OCI-LY7 (cell line): ENCODE measurements at regions not wholly inside any gene's neighbourhood (a gene's known extent, or its start where the extent isn't known, plus 50 kb on each side); places are given as distances from the start of the nearest gene placed in this dataset.

Source experiments
- BruUV-seq: library from RNA; stranded (reverse); fragments of 400-500 nt; replicated peaks from 2 replicates; lab custom pipeline; 2021; lab: Mats Ljungman, UMichigan
- CTCF ChIA-PET: fragments of 300-600 bp; sonication (Branson Sonifier 250); formaldehyde crosslinking; loops from one replicate; lab custom pipeline; 2022; ENCODE audit warnings: antibody characterized with exemption; ENCODE audit not compliant: unreplicated experiment; lab: Charles Lee
- POLR2A ChIA-PET: fragments of 300-600 bp; sonication (Branson Sonifier 250); formaldehyde crosslinking; loops from one replicate; lab custom pipeline; 2022; ENCODE audit warnings: antibody characterized with exemption; lab: Charles Lee
- DNase-seq: peaks from one replicate; pipeline ENCODE4 v3.0.0-alpha.2; 2015; ENCODE audit warnings: low spot score
- H2AFZ ChIP-seq: fragments of 200-600 bp; sonication (generic), shearing (Covaris generic); 2 replicates; pipeline ENCODE4 v1.6.1; 2014; ENCODE audit warnings: mild to moderate bottlenecking, antibody characterized with exemption, low read length, moderate library complexity
- H3K27ac ChIP-seq: fragments of 200-600 bp; sonication (generic); 2 replicates; pipeline ENCODE4 v1.5.1; 2014; ENCODE audit warnings: mixed run types, low read depth, mild to moderate bottlenecking, moderate library complexity, low read length, inconsistent platforms; ENCODE audit not compliant: poor library complexity, severe bottlenecking
- H3K36me3 ChIP-seq: fragments of 200-600 bp; sonication (generic); 2 replicates; pipeline ENCODE4 v1.6.1; 2014; ENCODE audit warnings: mild to moderate bottlenecking, antibody characterized with exemption, low read length, moderate library complexity, mixed read lengths; ENCODE audit not compliant: insufficient read depth
- H3K4me1 ChIP-seq: fragments of 200-600 bp; sonication (generic); 2 replicates; pipeline ENCODE4 v1.5.1; 2014; ENCODE audit warnings: mild to moderate bottlenecking, low read length; ENCODE audit not compliant: insufficient read depth, poor library complexity, severe bottlenecking
- H3K4me2 ChIP-seq: fragments of 200-600 bp; sonication (generic); 2 replicates; pipeline ENCODE4 v1.6.1; 2014; ENCODE audit warnings: mild to moderate bottlenecking, low read length
- H3K4me3 ChIP-seq: fragments of 200-600 bp; sonication (generic); 2 replicates; pipeline ENCODE4 v1.5.1; 2014; ENCODE audit warnings: mild to moderate bottlenecking, low read depth, low read length; ENCODE audit not compliant: poor library complexity, severe bottlenecking
- H3K79me2 ChIP-seq: fragments of 200-600 bp; sonication (generic); 2 replicates; pipeline ENCODE4 v1.6.1; 2016; ENCODE audit warnings: low read depth, mild to moderate bottlenecking, low read length, moderate library complexity, mixed read lengths; ENCODE audit not compliant: insufficient read depth
- H3K9me2 ChIP-seq: fragments of 200-600 bp; sonication (generic); 2 replicates; pipeline ENCODE4 v1.6.1; 2016; ENCODE audit warnings: mild to moderate bottlenecking, low read length, mixed read lengths; ENCODE audit not compliant: insufficient read depth
- H3K9me3 ChIP-seq: fragments of 200-600 bp; sonication (generic); 2 replicates; pipeline ENCODE4 v1.6.1; 2014; ENCODE audit warnings: mild to moderate bottlenecking, mixed run types, low read length, mixed read lengths
- H4K20me1 ChIP-seq: fragments of 200-600 bp; sonication (generic); 2 replicates; pipeline ENCODE4 v1.6.1; 2014; ENCODE audit warnings: mild to moderate bottlenecking, antibody characterized with exemption, low read length, moderate library complexity, mixed read lengths; ENCODE audit not compliant: insufficient read depth
- EZH2phosphoT487 ChIP-seq: fragments of 200-600 bp; sonication (generic); IDR thresholded peaks from 2 replicates; pipeline ENCODE4 v1.6.1; 2018; ENCODE audit warnings: low read depth, borderline replicate concordance, mild to moderate bottlenecking, mixed run types, antibody characterized with exemption, low read length, moderate library complexity, mixed read lengths
- intact Hi-C: fragments of 100-400 bp; cut with micrococcal nuclease; formaldehyde crosslinking; loops from one replicate; pipeline ENCODE4 v1.10.0; 2022; ENCODE audit not compliant: unreplicated experiment
- TF ChIP-seq, protein P1 (sequence below): fragments of 200-600 bp; sonication (generic); conservative IDR thresholded peaks from 2 replicates; pipeline ENCODE4 v1.5.1; 2014; ENCODE audit warnings: mild to moderate bottlenecking, antibody characterized with exemption, low read length, moderate library complexity, mixed read lengths

DNA sequence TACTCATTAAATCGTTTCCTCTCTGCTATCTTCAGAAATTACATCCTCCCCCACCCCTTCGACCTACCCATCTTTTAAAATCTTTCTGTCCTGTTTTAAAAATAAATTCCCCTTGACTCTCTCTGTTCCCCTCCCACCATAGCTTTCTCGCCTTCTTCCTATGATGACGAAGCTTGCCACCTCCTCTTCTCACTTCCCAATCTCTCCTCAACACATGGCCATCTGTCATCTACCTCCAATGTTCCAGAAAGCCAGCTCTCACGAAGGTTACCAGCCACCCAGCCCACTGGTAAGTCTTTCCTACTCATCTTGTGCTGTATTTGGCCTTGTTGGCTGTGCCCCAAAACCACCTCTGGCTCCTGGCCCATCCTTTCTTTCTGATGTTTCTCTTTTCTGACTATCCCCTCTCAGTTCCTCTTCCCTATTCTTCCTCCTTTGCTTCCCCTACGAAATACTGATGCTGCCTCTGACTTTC lies 346.3 kb downstream of the ENC1 start:
- H3K9me2 ChIP-seq: no peaks in the 10 kb centered on the region
- H3K4me1 ChIP-seq: peaks cover 5% of the 10 kb centered on the region
- no peak overlapping the region for H2AFZ ChIP-seq
- H3K4me3 ChIP-seq: no peak overlapping the region
- intact Hi-C loops: loop anchor here (10.0 kb wide), 1 partner anchor 351 kb away; the partner anchor contains the start of gene ENC1
- TF ChIP-seq EZH2phosphoT487: no peak
- TF ChIP-seq, protein P1, sequence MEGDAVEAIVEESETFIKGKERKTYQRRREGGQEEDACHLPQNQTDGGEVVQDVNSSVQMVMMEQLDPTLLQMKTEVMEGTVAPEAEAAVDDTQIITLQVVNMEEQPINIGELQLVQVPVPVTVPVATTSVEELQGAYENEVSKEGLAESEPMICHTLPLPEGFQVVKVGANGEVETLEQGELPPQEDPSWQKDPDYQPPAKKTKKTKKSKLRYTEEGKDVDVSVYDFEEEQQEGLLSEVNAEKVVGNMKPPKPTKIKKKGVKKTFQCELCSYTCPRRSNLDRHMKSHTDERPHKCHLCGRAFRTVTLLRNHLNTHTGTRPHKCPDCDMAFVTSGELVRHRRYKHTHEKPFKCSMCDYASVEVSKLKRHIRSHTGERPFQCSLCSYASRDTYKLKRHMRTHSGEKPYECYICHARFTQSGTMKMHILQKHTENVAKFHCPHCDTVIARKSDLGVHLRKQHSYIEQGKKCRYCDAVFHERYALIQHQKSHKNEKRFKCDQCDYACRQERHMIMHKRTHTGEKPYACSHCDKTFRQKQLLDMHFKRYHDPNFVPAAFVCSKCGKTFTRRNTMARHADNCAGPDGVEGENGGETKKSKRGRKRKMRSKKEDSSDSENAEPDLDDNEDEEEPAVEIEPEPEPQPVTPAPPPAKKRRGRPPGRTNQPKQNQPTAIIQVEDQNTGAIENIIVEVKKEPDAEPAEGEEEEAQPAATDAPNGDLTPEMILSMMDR: no peak
- BruUV-seq: no TSS peak
- no peaks in the 10 kb centered on the region for H3K9me3 ChIP-seq
- no peaks in the 10 kb centered on the region for H3K36me3 ChIP-seq
- H3K4me2 ChIP-seq: no peak overlapping the region
- ChIA-PET POLR2A (interaction anchor here (0.6 kb wide), 1 partner anchor 35 kb away, joined by 5 read pairs; no protein-coding TSS in a partner anchor), CTCF (no interaction called here)
- H3K79me2 ChIP-seq: no peaks in the 10 kb centered on the region
- DNase-seq: peak; percentile 3
- no peaks in the 10 kb centered on the region for H4K20me1 ChIP-seq
- no peak overlapping the region for H3K27ac ChIP-seq

DNA sequence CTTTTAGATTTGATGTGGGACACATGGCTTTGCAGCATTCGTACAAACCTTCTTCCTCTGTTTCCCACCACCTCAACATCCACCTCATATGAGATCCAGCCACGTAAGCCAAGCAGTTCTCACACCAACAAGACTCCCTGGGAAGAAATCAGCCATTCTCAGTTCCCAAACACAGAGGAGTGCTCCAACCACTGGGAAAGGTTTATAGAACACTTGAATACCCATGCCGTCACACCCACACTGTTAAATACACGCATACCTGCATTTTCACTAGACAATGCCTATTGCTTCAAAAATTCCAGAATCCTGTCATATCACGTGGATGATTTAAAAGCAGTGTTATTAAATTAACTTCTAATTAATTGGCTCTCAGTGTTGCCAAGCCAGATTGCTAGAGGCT lies 347.3 kb downstream of the ENC1 start:
- H3K9me2 ChIP-seq: no peaks in the 10 kb centered on the region
- H3K4me2 ChIP-seq: no peak overlapping the region
- no peak overlapping the region for H2AFZ ChIP-seq
- H3K4me3 ChIP-seq: no peak overlapping the region
- peaks cover 5% of the 10 kb centered on the region for H3K4me1 ChIP-seq
- no peaks in the 10 kb centered on the region for H3K36me3 ChIP-seq
- no peak for TF ChIP-seq EZH2phosphoT487
- TF ChIP-seq, protein P1: no peak
- DNase-seq: no peak
- no peaks in the 10 kb centered on the region for H3K9me3 ChIP-seq
- intact Hi-C loops: loop anchor here (10.0 kb wide), 1 partner anchor 352 kb away; the partner anchor contains the start of gene ENC1
- POLR2A ChIA-PET: no interaction called here
- CTCF ChIA-PET: no interaction called here
- H4K20me1 ChIP-seq: no peaks in the 10 kb centered on the region
- H3K79me2 ChIP-seq: no peaks in the 10 kb centered on the region
- no TSS peak for BruUV-seq
- no peak overlapping the region for H3K27ac ChIP-seq

DNA sequence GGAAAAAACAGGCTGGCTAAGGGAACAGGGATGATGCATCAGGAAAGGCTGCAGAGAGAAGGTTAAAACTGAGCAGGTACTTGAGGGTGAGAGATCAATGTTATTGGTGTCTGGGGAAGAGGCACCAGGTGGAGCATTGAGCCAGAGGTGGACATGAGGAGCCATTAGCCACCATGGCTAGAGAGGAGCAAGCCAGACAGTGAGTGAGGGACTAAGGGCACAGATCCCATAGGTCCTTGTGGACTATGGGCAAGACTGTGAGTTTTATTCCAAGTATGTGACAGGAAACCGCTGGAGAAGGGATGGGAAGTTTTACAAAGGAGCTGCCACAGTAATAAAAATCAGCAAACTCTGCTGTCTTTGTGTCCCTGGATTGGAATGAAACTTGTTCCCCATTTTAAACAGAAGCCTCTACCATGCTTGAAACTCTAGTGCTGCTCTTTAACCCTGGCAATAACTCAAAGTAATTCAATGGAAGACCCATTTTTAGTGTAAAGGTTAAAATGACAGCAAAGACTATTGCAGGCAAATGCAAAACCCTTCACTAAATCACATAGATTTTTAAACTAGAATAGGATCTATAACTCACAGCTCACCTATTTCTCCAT lies 349.8 kb downstream of the ENC1 start:
- no peaks in the 10 kb centered on the region for H3K79me2 ChIP-seq
- TF ChIP-seq EZH2phosphoT487: no peak
- TF ChIP-seq, protein P1: no peak
- POLR2A ChIA-PET: interaction anchor here (0.7 kb wide), 1 partner anchor 39 kb away, joined by 4 read pairs; no protein-coding TSS in a partner anchor
- no peak overlapping the region for H3K27ac ChIP-seq
- no peaks in the 10 kb centered on the region for H3K9me3 ChIP-seq
- no peaks in the 10 kb centered on the region for H3K36me3 ChIP-seq
- no TSS peak for BruUV-seq
- no peak for DNase-seq
- no peak overlapping the region for H2AFZ ChIP-seq
- no peak overlapping the region for H3K4me2 ChIP-seq
- H3K4me3 ChIP-seq: no peak overlapping the region
- H4K20me1 ChIP-seq: no peaks in the 10 kb centered on the region
- intact Hi-C loops: loop anchor here (10.0 kb wide), 1 partner anchor 354 kb away; the partner anchor contains the start of gene ENC1
- CTCF ChIA-PET: no interaction called here
- H3K9me2 ChIP-seq: no peaks in the 10 kb centered on the region
- H3K4me1 ChIP-seq: peaks cover 5% of the 10 kb centered on the region
